DND-41 (cell line): ENCODE measurements at regions not wholly inside any gene's neighbourhood (a gene's known extent, or its start where the extent isn't known, plus 50 kb on each side); places are given as distances from the start of the nearest gene placed in this dataset.

Source experiments
- ATAC-seq: fragments of 200-7000 bp; cut with Tn5 transposase; 3 replicates; pipeline ENCODE4 v1.9.1; 2021; ENCODE audit warnings: low read depth; ENCODE audit not compliant: insufficient read depth
- DNase-seq: peaks from one replicate; pipeline ENCODE4 v3.0.0-alpha.2; 2020
- H2AFZ ChIP-seq: 2 replicates; pipeline ENCODE4 v1.6.0; 2012; ENCODE audit warnings: low read depth, low read length
- H3K27ac ChIP-seq: 2 replicates; pipeline ENCODE4 v1.5.1; 2012; ENCODE audit warnings: low read length, inconsistent platforms
- H3K27me3 ChIP-seq: fragments of 200-600 bp; sonication (generic); 2 replicates; pipeline ENCODE4 v1.6.0; 2012; ENCODE audit warnings: low read length, mild to moderate bottlenecking, inconsistent platforms; ENCODE audit not compliant: insufficient read depth, poor library complexity
- H3K36me3 ChIP-seq: 2 replicates; pipeline ENCODE4 v1.5.1; 2012; ENCODE audit warnings: low read length, inconsistent platforms; ENCODE audit not compliant: insufficient read depth
- H3K4me1 ChIP-seq: 2 replicates; pipeline ENCODE4 v1.5.1; 2012; ENCODE audit warnings: mild to moderate bottlenecking, low read length; ENCODE audit not compliant: insufficient read depth
- H3K4me2 ChIP-seq: 2 replicates; pipeline ENCODE4 v1.6.0; 2012; ENCODE audit warnings: mild to moderate bottlenecking, moderate library complexity, low read length, inconsistent platforms; ENCODE audit not compliant: insufficient read depth
- H3K4me3 ChIP-seq, 2 experiments: fragments of 200-600 bp in 1 of 2; shearing (Covaris generic) in 1 of 2; 2 replicates each; pipeline ENCODE4 v1.5.1; 2012 to 2016; ENCODE audit warnings: inconsistent platforms in 2 of 2, low read length in 2 of 2, mild to moderate bottlenecking in 2 of 2, low read depth in 1 of 2, moderate library complexity in 1 of 2
- H3K79me2 ChIP-seq: 2 replicates; pipeline ENCODE4 v1.6.0; 2012; ENCODE audit warnings: low read length, inconsistent platforms; ENCODE audit not compliant: insufficient read depth
- H3K9ac ChIP-seq: 2 replicates; pipeline ENCODE4 v1.6.0; 2012; ENCODE audit warnings: low read depth, mild to moderate bottlenecking, inconsistent platforms, low read length, moderate library complexity
- H3K9me3 ChIP-seq: 2 replicates; pipeline ENCODE4 v1.5.1; 2012; ENCODE audit warnings: low read length, moderate library complexity, mild to moderate bottlenecking, inconsistent platforms; ENCODE audit not compliant: insufficient read depth, severe bottlenecking
- H4K20me1 ChIP-seq: 2 replicates; pipeline ENCODE4 v1.6.0; 2012; ENCODE audit warnings: low read length; ENCODE audit not compliant: insufficient read depth
- EZH2 ChIP-seq: IDR thresholded peaks from 3 replicates; pipeline ENCODE4 v1.6.1; 2012; ENCODE audit warnings: borderline replicate concordance, low read depth, mild to moderate bottlenecking, moderate library complexity, low read length, inconsistent platforms; ENCODE audit not compliant: severe bottlenecking
- TF ChIP-seq, protein P1 (sequence below): IDR thresholded peaks from 2 replicates; pipeline ENCODE4 v1.5.1; 2012; ENCODE audit warnings: borderline replicate concordance, low read length, moderate library complexity, mild to moderate bottlenecking; ENCODE audit not compliant: poor library complexity, severe bottlenecking; ENCODE audit errors: extremely low read depth

DNA sequence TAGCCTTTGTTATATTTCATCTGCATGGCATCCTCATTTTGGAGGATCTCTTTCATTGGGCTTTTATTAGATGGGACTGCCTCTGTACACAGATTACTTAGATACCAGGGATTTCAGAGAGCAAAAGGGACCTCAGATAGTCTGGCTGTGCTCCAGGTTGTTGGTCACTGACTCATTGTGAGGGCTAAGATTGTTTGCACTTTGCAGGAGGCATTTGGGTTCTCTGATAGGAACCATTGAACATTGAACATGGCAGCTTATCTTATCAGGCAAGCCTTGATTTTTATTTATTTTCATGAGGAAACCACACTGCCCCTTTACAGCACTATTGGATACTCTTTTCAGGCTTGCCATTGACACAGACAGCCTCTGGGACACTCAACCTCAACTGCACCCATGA lies 766.9 kb upstream of the TSPY4 start:
- Histone ChIP-seq H3K4me2 (no peak overlapping the region), H3K4me1 (no peaks in the 10 kb centered on the region), H3K79me2 (no peaks in the 10 kb centered on the region), H3K9me3 (no peaks in the 10 kb centered on the region), H3K36me3 (no peaks in the 10 kb centered on the region), H3K27ac (no peak overlapping the region), H3K27me3 (no peaks in the 10 kb centered on the region), H2AFZ (no peak overlapping the region), H4K20me1 (no peaks in the 10 kb centered on the region), H3K4me3 (no peak overlapping the region), H3K9ac (no peak overlapping the region)
- ATAC-seq (no peak), DNase-seq (no peak)
- no peak for TF ChIP-seq EZH2
- TF ChIP-seq, protein P1, sequence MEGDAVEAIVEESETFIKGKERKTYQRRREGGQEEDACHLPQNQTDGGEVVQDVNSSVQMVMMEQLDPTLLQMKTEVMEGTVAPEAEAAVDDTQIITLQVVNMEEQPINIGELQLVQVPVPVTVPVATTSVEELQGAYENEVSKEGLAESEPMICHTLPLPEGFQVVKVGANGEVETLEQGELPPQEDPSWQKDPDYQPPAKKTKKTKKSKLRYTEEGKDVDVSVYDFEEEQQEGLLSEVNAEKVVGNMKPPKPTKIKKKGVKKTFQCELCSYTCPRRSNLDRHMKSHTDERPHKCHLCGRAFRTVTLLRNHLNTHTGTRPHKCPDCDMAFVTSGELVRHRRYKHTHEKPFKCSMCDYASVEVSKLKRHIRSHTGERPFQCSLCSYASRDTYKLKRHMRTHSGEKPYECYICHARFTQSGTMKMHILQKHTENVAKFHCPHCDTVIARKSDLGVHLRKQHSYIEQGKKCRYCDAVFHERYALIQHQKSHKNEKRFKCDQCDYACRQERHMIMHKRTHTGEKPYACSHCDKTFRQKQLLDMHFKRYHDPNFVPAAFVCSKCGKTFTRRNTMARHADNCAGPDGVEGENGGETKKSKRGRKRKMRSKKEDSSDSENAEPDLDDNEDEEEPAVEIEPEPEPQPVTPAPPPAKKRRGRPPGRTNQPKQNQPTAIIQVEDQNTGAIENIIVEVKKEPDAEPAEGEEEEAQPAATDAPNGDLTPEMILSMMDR = no peak

DNA sequence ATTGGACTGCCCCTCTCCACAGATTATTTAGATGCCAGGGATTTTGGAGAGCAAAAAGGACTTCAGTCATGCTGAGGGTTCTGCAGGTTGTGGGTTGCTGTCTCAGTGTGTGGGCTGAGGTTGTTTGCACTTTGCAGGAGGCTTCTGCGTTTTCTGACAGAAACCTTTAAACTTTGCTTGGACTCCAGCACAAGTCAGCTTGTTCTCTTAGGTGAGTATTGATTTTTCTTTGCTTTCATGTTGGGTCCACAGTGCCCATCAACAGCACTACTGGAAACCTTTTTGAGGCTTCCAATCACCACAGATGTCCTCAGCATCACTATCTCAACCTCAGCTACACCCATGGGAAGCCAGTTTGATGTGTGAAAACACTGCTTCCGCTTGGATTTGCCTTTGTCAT lies 764.3 kb upstream of the TSPY4 start:
- Histone ChIP-seq H3K27ac (no peak overlapping the region), H3K9me3 (no peaks in the 10 kb centered on the region), H3K79me2 (no peaks in the 10 kb centered on the region), H3K4me1 (no peaks in the 10 kb centered on the region), H3K9ac (no peak overlapping the region), H4K20me1 (no peaks in the 10 kb centered on the region), H3K36me3 (no peaks in the 10 kb centered on the region), H2AFZ (no peak overlapping the region), H3K4me3 (no peak overlapping the region), H3K4me2 (no peak overlapping the region), H3K27me3 (no peaks in the 10 kb centered on the region)
- ATAC-seq (no peak), DNase-seq (no peak)
- TF ChIP-seq, protein P1 = no peak
- no peak for TF ChIP-seq EZH2

DNA sequence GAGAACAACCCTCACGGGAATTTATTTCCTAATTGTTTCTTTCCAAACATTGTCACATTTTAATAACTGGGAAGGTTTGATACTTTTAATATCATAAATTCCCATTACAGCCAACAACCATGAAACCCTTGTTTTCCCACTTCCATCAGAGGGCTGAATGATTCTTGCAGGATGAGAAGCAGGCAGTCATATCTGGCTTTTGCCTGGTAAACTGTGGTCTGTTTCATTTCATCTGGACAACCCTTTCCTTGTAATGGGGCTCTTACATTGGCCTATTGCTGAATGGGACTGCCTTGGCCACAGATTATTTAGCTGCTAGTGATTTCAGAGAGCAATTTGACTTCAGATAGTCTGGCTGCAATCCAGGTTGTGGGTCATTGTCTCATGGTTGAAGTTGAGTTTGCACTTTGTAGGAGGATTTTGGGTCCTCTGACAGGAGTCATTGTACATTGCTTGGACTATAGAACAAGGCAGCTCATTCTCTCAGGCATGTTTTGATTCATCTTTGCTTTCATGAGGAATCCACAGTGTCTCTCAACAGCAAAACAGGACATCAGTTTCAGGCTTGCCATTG lies 754.9 kb upstream of the TSPY4 start:
- Histone ChIP-seq H3K27ac (no peak overlapping the region), H3K27me3 (no peaks in the 10 kb centered on the region), H4K20me1 (no peaks in the 10 kb centered on the region), H3K4me1 (no peaks in the 10 kb centered on the region), H3K4me2 (no peak overlapping the region), H3K79me2 (no peaks in the 10 kb centered on the region), H3K9me3 (no peaks in the 10 kb centered on the region), H2AFZ (no peak overlapping the region), H3K36me3 (no peaks in the 10 kb centered on the region), H3K4me3 (no peak overlapping the region), H3K9ac (no peak overlapping the region)
- no peak for TF ChIP-seq EZH2
- TF ChIP-seq, protein P1 = no peak
- DNase-seq (no peak), ATAC-seq (no peak)

- no peak overlapping the region for H3K4me3 ChIP-seq
- H3K4me2 ChIP-seq = no peak overlapping the region
- H2AFZ ChIP-seq = no peak overlapping the region
- DNase-seq = no peak
- H3K4me1 ChIP-seq = no peaks in the 10 kb centered on the region
- H3K79me2 ChIP-seq = no peaks in the 10 kb centered on the region
- H4K20me1 ChIP-seq = no peaks in the 10 kb centered on the region
- ATAC-seq = no peak
- TF ChIP-seq, protein P1 = no peak
- TF ChIP-seq EZH2 = no peak
- no peak overlapping the region for H3K9ac ChIP-seq
- H3K36me3 ChIP-seq = no peaks in the 10 kb centered on the region
- no peak overlapping the region for H3K27ac ChIP-seq
- no peaks in the 10 kb centered on the region for H3K9me3 ChIP-seq
- no peaks in the 10 kb centered on the region for H3K27me3 ChIP-seq
Measured at GRCh38 chrY:8583191-8583590, 754.1 kb upstream of the TSPY4 start.
